Caki2 (cell line): ENCODE measurements at regions not wholly inside any gene's neighbourhood (a gene's known extent, or its start where the extent isn't known, plus 50 kb on each side); places are given as distances from the start of the nearest gene placed in this dataset.

ENCODE experiments used
- DNase-seq: peaks from one replicate; pipeline ENCODE4 v3.0.0-alpha.2; 2015; ENCODE audit warnings: low read depth
- in situ Hi-C: cut with HindIII; loops from 2 replicates; pipeline ENCODE4 v1.10.0; 2016; ENCODE audit warnings: low sequenced_read_pairs, low pct_unique_long_range_greater_than_20kb, mixed read lengths

DNA sequence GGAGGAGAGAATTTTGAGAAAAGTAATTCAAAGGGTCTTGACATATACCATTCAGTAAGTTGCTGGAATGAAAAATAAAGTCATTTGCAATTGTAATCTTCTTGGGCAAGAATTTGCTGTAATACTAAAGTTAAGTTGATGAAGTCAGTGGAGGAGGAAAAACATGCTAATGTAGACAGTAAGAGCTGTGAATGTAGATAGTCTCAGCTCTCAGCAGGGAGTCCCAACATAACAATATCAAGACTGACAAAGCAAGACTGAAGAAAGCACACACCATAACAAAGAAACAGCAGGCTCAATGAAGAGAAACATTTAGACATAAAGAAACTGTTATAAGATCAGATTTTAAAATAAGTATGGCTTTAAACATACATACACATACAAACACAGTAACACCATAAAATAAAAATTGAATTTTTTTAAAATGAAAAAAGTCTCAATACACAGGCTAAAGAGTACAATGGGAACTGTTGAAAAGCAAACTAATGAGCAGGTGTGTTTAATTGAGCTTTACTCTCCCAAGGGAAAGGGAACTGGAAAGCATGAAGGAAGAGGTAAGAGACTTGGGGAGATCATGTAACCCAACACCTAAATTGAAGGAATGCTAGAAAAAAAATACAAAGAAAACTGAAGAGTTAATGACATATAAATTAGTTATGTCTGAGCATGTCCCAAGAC, 336.3 kb upstream of the NCAM2 start:
- in situ Hi-C loops = no loop called here

GRCh38 chr21:20662514-20662913, 335.7 kb upstream of the NCAM2 start:
- DNase-seq = no peak
- in situ Hi-C loops = no loop called here

More for the DNA sequence above, 336.3 kb upstream of the NCAM2 start:
- DNase-seq = no peak

- DNase-seq = no peak
- in situ Hi-C loops = no loop called here
Measured at GRCh38 chr21:20667931-20668330, 330.3 kb upstream of the NCAM2 start.

- in situ Hi-C loops = no loop called here
- DNase-seq = no peak
Measured at GRCh38 chr21:20685475-20685874, 312.7 kb upstream of the NCAM2 start.

- in situ Hi-C loops = no loop called here
- DNase-seq = no peak
Measured at GRCh38 chr21:20698585-20698984, 299.6 kb upstream of the NCAM2 start.

DNA sequence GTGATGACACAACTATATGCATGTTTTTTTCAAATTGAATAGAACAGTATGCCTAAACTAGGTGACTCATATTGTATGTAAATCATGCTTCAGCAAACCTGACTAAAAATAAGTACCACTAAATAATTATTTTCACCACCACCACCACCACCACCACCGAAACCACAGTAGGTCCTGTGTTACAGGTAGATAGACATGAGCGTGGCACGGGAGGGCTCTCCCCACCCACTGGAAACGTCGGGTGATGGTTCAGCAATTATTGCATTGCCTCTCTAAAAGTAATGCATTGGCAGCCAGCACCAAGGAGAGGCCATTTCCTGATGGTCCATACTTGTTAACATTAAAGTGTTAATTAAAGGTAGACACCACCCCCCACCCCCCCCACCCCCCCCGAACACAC, 297.0 kb upstream of the NCAM2 start:
- no peak for DNase-seq
- in situ Hi-C loops = no loop called here

DNA sequence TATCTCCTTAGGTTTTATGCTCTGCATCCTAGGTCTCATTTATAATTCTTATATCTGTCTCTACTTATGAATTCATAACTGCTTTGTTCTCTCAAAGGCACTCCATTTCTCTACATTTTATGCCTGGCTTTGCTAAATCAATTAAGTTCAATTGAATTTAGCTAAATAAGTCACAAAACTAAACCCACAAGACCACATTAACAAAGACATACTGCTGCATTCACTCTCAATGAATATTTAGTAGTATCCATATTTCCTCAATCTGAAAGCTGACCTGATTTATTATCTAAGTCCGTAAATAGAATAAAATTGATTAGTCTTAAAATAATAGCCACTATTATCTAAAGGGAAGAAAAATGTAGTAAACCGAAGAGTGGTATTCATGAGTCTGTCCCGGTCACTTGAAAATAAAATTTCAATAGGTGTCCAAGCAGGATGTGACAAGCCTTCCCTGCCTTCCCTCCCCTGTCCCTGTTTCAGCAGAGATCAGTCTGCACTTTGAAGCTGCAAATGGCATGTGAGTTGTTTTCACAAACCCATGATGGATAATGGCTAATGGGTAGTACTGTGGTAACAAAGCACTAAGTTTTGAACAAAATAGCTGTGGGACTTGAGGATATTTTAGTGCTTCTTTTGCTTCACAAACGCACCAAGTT, 295.0 kb upstream of the NCAM2 start:
- in situ Hi-C loops = no loop called here
- DNase-seq = no peak

- DNase-seq = peak; percentile 72
- in situ Hi-C loops = no loop called here
Measured at GRCh38 chr21:20720623-20721022, 277.6 kb upstream of the NCAM2 start.

GRCh38 chr21:20721151-20721550, 277.1 kb upstream of the NCAM2 start:
- DNase-seq = peak; percentile 40
- in situ Hi-C loops = no loop called here

- DNase-seq = no peak
- in situ Hi-C loops = no loop called here
Measured at GRCh38 chr21:20728691-20729090, 269.5 kb upstream of the NCAM2 start.

DNA sequence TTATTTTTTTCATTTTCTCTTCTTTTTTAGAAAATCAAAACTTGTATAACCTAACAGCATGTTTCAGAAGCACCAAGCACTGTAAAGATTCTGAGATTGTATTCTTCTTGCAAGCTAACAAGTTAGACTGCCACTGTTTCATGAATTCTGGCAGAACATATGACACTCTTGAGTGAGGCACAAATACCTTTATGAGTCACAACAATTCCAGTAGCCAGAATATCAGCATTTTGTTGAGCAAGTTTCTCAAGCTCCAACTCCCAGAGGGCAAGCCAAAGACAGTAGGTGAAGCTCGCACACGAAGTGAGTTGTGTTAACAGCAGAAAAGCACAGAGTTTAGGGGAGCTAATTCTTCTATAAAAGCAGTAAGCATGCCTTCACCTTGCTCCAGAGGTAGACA, 268.8 kb upstream of the NCAM2 start:
- no peak for DNase-seq
- in situ Hi-C loops = no loop called here

- in situ Hi-C loops = no loop called here
- DNase-seq = no peak
Measured at GRCh38 chr21:20730441-20730840, 267.8 kb upstream of the NCAM2 start.

- DNase-seq = no peak
- in situ Hi-C loops = no loop called here
Measured at GRCh38 chr21:20735257-20735656, 263.0 kb upstream of the NCAM2 start.

- no peak for DNase-seq
- in situ Hi-C loops = no loop called here
Measured at GRCh38 chr21:20737227-20737913, 260.8 kb upstream of the NCAM2 start.

- no peak for DNase-seq
Measured at GRCh38 chr21:20739421-20739820, 258.8 kb upstream of the NCAM2 start.

GRCh38 chr21:20741445-20741844, 256.8 kb upstream of the NCAM2 start:
- no peak for DNase-seq
- in situ Hi-C loops = no loop called here

More at GRCh38 chr21:20739421-20739820, 258.8 kb upstream of the NCAM2 start:
- in situ Hi-C loops = no loop called here

DNA sequence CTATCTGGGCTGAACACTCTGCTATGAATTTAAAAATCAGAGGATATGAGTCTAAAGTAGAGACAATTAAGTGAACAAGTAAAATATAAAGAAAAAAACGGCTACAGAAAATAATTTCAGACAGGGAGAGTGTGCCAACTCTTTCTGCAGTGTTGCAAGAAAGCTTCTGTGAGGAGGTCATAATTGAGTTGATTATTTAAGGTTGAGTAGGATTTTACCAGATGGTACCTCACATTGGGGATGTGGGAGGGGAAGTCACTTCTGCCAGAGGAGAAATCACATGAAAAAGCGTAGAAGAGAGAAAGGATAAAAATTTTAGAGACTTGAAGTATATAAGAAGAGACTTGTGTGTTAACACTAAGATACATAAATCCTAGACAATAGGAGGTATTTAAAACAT, 238.0 kb upstream of the NCAM2 start:
- in situ Hi-C loops = no loop called here
- no peak for DNase-seq

GRCh38 chr21:20774737-20775136, 223.5 kb upstream of the NCAM2 start:
- in situ Hi-C loops = no loop called here
- no peak for DNase-seq

GRCh38 chr21:20779321-20779720, 218.9 kb upstream of the NCAM2 start:
- DNase-seq = no peak
- in situ Hi-C loops = no loop called here

DNA sequence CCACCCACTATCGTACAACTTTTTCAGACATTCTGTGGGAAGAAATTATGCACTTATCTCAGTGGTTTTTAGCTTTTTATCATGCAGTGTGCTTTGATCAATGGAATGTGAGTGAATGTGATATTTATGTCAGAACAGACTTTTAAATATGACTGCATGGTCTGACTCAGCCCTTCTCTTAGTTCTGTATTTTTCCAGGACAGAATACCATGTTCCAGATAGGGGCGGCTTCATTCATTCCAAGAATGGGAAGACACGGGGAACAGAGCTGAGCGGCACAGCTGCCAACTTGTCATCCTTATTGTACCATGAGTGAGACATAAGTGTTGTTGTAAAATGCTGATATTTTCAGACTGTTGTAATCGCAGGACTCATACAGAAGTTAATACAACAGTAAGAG, 214.6 kb upstream of the NCAM2 start:
- in situ Hi-C loops = no loop called here
- DNase-seq = no peak
